Activated CD8-positive, alpha-beta memory T cell treated with anti-CD3 and anti-CD28 coated beads, Interleukin-2, amount 50 U/mL, for 4 hours (primary cell): ENCODE measurements at regions not wholly inside any gene's neighbourhood (a gene's known extent, or its start where the extent isn't known, plus 50 kb on each side); places are given as distances from the start of the nearest gene placed in this dataset.
"Not testable (repeated sequence)": the region's sequence is repeated elsewhere in the genome, so short reads cannot be mapped to it uniquely, and the experiment has no call there.

Experiments used
- DNase-seq: peaks from one replicate; pipeline ENCODE4 v3.0.0-alpha.2; 2020

GRCh38 chr12:127479256-127479655 lies 787.7 kb upstream of the TMEM132C start:
- no peak for DNase-seq

DNA sequence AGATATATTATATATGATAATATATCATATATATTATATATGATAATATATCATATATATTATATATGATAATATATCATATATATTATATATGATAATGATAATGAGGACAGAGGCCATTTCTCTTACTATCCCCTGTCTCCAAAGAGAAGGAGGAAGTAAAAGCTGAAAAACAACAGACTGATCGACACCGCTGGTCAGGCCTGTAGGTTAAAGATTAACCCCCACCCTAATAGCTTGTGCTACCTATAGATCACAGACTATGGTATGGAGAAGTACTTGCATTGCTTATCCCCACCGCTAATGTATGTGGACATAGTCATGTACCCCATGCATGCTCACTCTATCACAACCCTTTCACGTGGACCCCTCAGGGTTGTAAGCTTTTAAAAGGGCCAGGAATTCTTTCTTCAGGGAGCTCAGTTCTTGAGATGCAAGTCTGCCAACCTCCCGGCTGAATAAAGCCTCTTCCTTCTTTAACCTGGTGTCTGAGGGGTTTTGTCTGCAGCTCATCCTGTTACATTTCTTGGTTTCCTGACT lies 786.1 kb upstream of the TMEM132C start:
- DNase-seq: no peak

- no peak for DNase-seq
These were observed 784.0 kb upstream of the TMEM132C start for GRCh38 chr12:127482950-127483349.

GRCh38 chr12:127485528-127485927 lies 781.4 kb upstream of the TMEM132C start:
- DNase-seq: no peak

GRCh38 chr12:127487031-127487430 lies 779.9 kb upstream of the TMEM132C start:
- DNase-seq: no peak

DNA sequence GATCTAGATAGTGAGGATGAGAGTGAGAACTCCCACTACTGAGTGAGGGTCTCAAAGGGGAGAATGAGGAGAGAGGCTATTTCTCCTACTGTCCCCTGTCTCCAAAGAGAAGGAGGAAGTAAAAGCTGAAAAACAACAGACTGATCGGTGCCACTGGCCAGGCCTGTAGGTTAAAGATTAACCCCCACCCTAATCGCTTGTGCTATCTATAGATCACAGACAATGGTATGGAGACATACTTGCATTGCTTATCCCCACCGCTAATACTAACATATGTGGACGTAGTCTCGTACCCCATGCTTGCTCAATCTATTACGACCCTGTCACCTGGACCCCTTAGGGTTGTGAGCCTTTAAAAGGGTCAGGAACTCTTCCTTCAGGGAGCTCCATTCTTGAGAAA lies 777.9 kb upstream of the TMEM132C start:
- DNase-seq: no peak

- no peak for DNase-seq
These were observed 771.7 kb upstream of the TMEM132C start for GRCh38 chr12:127494961-127495915.

DNA sequence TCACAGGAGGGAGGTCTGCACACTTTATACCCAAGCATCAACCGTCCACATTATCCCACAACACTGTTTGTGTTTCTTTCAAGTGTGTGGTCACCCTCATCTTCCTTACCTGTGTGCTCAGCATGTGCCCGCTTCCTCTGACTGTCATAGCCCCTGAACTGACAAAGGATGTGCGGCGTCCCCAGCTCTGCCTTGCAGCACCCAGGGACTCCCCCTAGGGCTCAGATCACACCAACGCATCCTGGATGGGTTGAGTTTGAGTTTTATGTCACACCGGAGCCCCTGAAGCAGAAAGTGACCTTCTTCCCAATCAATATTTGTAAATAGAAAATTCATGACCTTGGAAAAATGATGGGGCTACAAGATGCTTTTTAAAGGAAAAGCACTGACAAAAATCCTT lies 770.7 kb upstream of the TMEM132C start:
- no peak for DNase-seq

DNA sequence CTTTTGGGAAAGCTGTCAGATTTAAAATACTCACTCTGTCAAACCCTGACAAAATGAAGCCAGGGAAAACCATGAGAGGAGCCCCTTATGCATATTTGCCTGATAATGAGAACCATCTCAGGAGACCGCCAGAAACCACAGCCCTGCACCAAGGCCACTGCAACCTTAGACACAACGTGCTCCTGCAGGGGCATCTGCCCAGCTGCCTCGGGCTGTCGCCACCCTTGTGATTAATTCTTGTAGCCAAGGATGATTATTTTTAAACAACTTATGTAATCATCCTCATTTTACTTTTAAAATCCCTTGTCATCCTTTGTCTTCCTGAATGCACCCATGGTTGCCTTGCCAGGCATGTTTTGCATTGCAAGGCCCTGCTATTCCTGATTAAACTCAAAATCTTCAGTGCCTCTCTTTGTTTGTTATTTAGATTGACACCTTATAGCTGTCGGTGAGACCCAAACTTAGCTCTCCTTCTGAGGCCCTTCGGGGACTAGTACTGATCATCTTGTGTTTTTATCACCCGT lies 766.4 kb upstream of the TMEM132C start:
- no peak for DNase-seq

GRCh38 chr12:127501916-127502315 lies 765.1 kb upstream of the TMEM132C start:
- DNase-seq: no peak

DNA sequence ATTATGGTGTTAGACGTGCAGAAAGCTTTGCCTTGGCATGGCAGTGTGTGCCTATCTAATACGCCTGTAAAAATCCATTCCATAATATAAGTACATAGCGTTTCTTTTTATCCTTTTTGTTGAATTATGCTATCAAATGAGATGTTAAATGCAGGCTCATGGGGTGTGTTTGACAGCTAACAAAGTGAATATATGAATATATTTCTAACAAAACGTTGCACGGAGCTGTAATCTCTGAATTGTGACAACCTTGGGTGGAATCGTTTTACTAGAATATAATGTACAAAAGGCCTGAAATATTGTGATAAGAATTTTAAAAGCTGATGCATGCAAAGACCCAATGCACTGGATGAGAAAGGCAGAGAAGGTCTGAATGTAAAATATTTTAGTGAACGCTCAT lies 763.7 kb upstream of the TMEM132C start:
- DNase-seq: no peak

GRCh38 chr12:127503996-127504395 lies 763.0 kb upstream of the TMEM132C start:
- DNase-seq: not testable (repeated sequence)

DNA sequence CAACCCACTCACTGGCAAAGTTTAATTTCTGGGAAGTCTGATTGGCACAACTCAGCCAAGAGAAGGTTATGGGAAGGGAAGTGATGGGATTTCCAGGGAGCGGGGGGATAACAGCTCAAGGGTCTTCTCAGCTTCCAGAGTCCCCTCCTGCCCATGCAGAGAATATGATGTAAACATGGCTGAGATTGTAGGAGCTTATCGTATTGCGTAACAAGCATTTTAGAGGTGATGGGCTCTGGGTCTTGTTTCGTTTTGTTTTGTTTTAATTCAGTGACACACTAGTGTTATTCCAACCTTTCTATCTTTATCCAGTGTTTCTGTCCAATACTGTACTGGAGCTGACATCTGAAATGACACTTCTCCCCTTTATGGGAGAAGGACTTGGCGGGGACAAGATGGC lies 762.1 kb upstream of the TMEM132C start:
- DNase-seq: no peak

DNA sequence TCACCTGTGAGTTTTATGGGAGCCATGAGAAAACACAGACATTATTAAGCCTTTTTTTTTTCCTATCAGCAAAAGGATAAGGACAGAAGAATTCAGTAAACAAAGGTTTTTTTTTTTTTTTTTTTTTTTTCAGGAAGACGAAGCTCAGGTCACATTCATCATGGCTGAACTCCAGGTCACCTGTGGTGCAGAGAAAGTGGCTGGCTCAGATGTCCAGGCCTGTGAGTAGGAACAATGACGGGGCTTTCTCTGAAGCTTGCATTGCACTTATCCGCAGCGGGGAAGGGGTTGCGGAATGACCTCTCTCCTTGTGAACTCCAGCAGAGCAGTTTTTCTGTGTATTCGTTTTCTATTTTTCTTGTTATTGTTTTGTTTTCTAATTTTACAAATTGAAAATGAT lies 759.6 kb upstream of the TMEM132C start:
- no peak for DNase-seq

GRCh38 chr12:127509066-127509778 lies 757.7 kb upstream of the TMEM132C start:
- no peak for DNase-seq

DNA sequence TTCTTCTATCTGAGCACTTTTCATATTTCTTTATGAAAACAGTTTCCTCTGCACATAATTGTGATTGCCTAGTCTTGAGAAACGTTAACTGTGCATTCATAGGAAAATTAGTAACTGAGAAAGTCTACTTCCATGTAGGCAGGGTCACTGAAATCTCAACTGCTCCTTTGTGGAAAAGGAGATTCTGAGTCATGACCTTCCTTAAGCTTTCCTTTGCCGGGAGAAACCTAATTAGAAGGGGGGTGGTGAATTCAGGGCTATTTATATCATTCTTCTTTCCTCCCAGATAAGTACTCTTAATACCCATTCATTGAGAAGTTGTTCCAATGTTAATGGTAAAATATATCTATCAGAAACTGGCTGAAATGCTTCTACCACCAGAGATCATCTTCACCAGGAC lies 751.0 kb upstream of the TMEM132C start:
- DNase-seq: no peak

DNA sequence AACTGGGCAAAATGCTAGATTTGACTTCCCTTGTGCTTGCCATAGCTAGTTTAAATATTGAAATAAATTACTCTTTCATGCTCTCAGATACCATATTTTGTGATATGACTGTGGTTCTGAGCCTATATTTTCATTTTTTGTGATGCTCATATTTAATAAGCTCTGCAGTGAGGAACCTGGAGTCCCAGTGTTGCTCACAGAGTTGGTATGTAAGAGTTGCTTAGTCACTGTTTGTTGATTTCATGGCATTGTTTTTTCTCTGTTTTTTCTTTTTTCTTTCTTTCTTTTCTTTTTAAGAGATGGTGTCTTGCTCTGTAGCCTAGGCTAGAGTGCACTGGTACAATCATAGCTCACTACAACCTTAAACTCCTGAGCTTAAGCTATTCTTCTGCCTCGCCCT lies 750.5 kb upstream of the TMEM132C start:
- DNase-seq: no peak

DNA sequence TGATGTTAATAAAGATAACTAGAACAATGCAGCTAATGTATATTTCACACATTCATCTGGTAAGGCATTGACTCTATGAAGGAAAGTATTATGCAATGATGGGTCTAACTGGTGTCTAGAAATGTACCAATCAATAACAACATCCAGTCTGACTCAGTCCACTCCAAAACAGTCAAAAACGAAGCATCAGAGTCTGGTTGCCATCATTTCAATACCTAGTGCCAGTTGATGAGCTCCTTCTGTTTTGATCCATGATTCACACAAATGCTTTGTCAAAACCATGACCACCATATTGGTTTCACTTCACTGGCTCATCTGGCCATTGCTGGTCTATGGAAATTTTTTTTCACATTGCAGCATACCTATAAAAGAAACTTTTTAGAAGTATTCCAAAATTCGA lies 747.2 kb upstream of the TMEM132C start:
- DNase-seq: no peak

- no peak for DNase-seq
These were observed 740.0 kb upstream of the TMEM132C start for GRCh38 chr12:127526925-127527324.

GRCh38 chr12:127528551-127528950 lies 738.4 kb upstream of the TMEM132C start:
- no peak for DNase-seq

DNA sequence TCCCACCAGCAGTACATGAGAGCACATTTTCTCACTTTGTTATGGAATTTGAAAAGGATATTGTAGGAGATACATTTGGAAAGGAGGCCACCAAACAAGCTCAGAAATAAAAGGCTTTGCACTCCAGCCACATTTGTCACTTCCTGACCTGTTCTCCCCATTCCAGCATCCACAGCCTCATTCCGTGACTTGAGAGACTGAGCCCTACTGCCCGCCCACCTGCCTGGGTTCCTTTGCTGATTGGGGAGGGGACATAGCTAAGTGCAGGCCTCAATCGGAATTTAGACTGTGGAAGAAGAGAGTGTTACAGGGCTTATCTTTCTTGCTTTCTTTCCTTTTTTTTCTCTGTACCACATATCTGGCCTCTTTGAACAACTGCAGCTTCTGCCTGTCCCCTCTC lies 735.4 kb upstream of the TMEM132C start:
- DNase-seq: no peak

DNA sequence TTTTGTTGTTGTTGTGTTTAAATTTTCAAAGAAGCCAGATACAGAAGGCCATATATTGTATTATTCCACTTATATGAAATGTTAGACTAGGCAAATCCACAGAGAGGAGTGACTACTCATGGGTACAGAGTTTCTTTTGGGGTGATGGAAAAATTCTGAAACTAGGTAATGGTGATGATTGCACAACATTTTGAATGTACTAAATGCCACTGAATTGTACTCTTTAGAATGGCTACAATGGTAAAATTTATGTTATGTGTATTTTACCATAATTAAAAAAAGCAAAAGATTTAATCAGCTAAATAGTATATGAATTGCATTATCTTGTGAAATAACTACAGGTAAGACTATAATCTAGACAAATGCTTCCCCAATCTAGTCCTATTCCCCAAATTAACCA lies 733.6 kb upstream of the TMEM132C start:
- no peak for DNase-seq

GRCh38 chr12:127536833-127537428 lies 730.0 kb upstream of the TMEM132C start:
- DNase-seq: no peak
